B cell (primary cell): ENCODE measurements at regions not wholly inside any gene's neighbourhood (a gene's known extent, or its start where the extent isn't known, plus 50 kb on each side); places are given as distances from the start of the nearest gene placed in this dataset.

Experiments used
- ATAC-seq: fragments of 200-7000 bp; cut with Tn5 transposase; one replicate; pipeline ENCODE4 v1.10.0; 2021; ENCODE audit warnings: low read depth, mild to moderate bottlenecking, moderate number of reproducible peaks, moderate library complexity
- CTCF ChIA-PET: fragments of 350-600 bp; sonication (Branson Sonifier 250); formaldehyde crosslinking; loops from one replicate; lab custom pipeline; 2021; ENCODE audit warnings: antibody characterized with exemption, inconsistent platforms; lab: Charles Lee
- POLR2A ChIA-PET: fragments of 350-600 bp; sonication (Branson Sonifier 250); formaldehyde crosslinking; loops from one replicate; lab custom pipeline; 2021; ENCODE audit warnings: antibody characterized with exemption; lab: Charles Lee
- DNase-seq: peaks from one replicate; pipeline ENCODE4 v3.0.0; 2013
- H2AFZ ChIP-seq: 2 replicates; pipeline ENCODE4 v1.6.1; 2012; ENCODE audit warnings: mild to moderate bottlenecking, low read depth, low read length; ENCODE audit not compliant: insufficient read depth, poor library complexity, severe bottlenecking
- H3K27ac ChIP-seq, 2 donors: 1 replicate in 1 of 2; 2 replicates in 1 of 2; pipeline ENCODE4 v1.5.1; 2012 to 2013; ENCODE audit warnings: low read length in 2 of 2, mild to moderate bottlenecking in 2 of 2, moderate library complexity in 1 of 2
- H3K27me3 ChIP-seq, 4 experiments: fragments of 200-600 bp in 1 of 4; sonication (generic) in 1 of 4; replicated peaks in 1 of 4; 1 replicate in 2 of 4; 2 replicates in 2 of 4; pipeline versions ENCODE4 v1.6.1 to v1.7.0; 2013 to 2016; ENCODE audit warnings: low read length in 3 of 4, mild to moderate bottlenecking in 2 of 4, mixed read lengths in 1 of 4, moderate library complexity in 1 of 4; ENCODE audit not compliant: insufficient read depth in 4 of 4, control insufficient read depth in 3 of 4; ENCODE audit errors: control extremely low read depth in 1 of 4
- H3K36me3 ChIP-seq, 2 experiments: replicated peaks in 1 of 2; 1 replicate in 1 of 2; 2 replicates in 1 of 2; pipeline versions ENCODE4 v1.6.1 to v1.7.1; 2013; ENCODE audit warnings: low read length in 1 of 2; ENCODE audit not compliant: insufficient read depth in 2 of 2, control insufficient read depth in 1 of 2; ENCODE audit errors: control extremely low read depth in 1 of 2, extremely low read depth in 1 of 2
- H3K4me1 ChIP-seq, 2 donors: fragments of 200-600 bp in 1 of 2; sonication (generic) in 1 of 2; 1 replicate in 1 of 2; 2 replicates in 1 of 2; pipeline versions ENCODE4 v1.5.1 to v1.6.1; 2013 to 2017; ENCODE audit warnings: low read length in 2 of 2; ENCODE audit not compliant: control insufficient read depth in 2 of 2, insufficient read depth in 2 of 2
- H3K4me2 ChIP-seq: replicated peaks from 2 replicates; pipeline ENCODE3; 2012; ENCODE audit warnings: mild to moderate bottlenecking, low read depth, low read length; ENCODE audit not compliant: poor library complexity, severe bottlenecking
- H3K4me3 ChIP-seq, 5 experiments: fragments of 200-600 bp in 1 of 5; sonication (generic) in 1 of 5; 1 replicate in 3 of 5; 2 replicates in 2 of 5; pipeline versions ENCODE4 v1.5.1 to v1.7.0; 2011 to 2016; ENCODE audit warnings: low read length in 4 of 5, mild to moderate bottlenecking in 4 of 5, low read depth in 2 of 5, control low read depth in 1 of 5, moderate library complexity in 1 of 5; ENCODE audit not compliant: insufficient read depth in 1 of 5; ENCODE audit errors: control extremely low read depth in 1 of 5, extremely low read depth in 1 of 5
- H3K79me2 ChIP-seq: fragments of 200-600 bp; sonication (generic); one replicate; pipeline ENCODE4 v1.6.0; 2016; ENCODE audit warnings: low read length; ENCODE audit not compliant: control insufficient read depth, insufficient read depth
- H3K9ac ChIP-seq: fragments of 200-600 bp; sonication (generic); 2 replicates; pipeline ENCODE4 v1.6.1; 2017; ENCODE audit warnings: mild to moderate bottlenecking, low read length, moderate library complexity
- H3K9me3 ChIP-seq, 3 donors: one replicate each; pipeline versions ENCODE4 v1.6.1 to v1.7.1; 2013; ENCODE audit warnings: low read length in 2 of 3; ENCODE audit not compliant: control insufficient read depth in 2 of 3, insufficient read depth in 1 of 3; ENCODE audit errors: control extremely low read depth in 1 of 3
- H4K20me1 ChIP-seq: 2 replicates; pipeline ENCODE4 v1.6.0; 2012; ENCODE audit warnings: mild to moderate bottlenecking, low read length; ENCODE audit not compliant: insufficient read depth, control insufficient read depth, poor library complexity, severe bottlenecking
- H3K27ac Mint-ChIP-seq: one replicate; pipeline ENCODE4 v1.8.0; 2021; ENCODE audit warnings: mixed read lengths
- H3K27me3 Mint-ChIP-seq: one replicate; pipeline ENCODE4 v1.8.0; 2021; ENCODE audit warnings: mixed read lengths
- H3K4me1 Mint-ChIP-seq: one replicate; pipeline ENCODE4 v1.8.0; 2021; ENCODE audit warnings: mixed read lengths
- H3K4me3 Mint-ChIP-seq: one replicate; pipeline ENCODE4 v1.8.0; 2021; ENCODE audit warnings: mixed read lengths
- H3K9me3 Mint-ChIP-seq: one replicate; pipeline ENCODE4 v1.8.0; 2022; ENCODE audit warnings: mixed read lengths; ENCODE audit not compliant: insufficient read depth
- CTCF ChIP-seq: fragments of 200-600 bp; IDR thresholded peaks from one replicate; pipeline ENCODE4 v1.8.0; 2022; ENCODE audit warnings: antibody characterized with exemption, mild to moderate bottlenecking
- EZH2 ChIP-seq: IDR thresholded peaks from 2 replicates; pipeline ENCODE4 v1.6.1; 2012; ENCODE audit warnings: borderline replicate concordance, low read depth, mild to moderate bottlenecking, moderate library complexity, low read length; ENCODE audit not compliant: insufficient read depth, poor library complexity, severe bottlenecking
- WGBS: methylation state at CpG from one replicate; pipeline ENCODE4 v1.1.5; 2013; ENCODE audit warnings: missing lambda C conversion rate; ENCODE audit not compliant: insufficient coverage; 5-methylcytosine and 5-hydroxymethylcytosine counted together
- intact Hi-C: fragments of 100-400 bp; cut with micrococcal nuclease; formaldehyde crosslinking; loops from one replicate; pipeline ENCODE4 v1.10.0; 2022

GRCh38 chr18:2442726-2443275, 128.5 kb downstream of the METTL4 start:
- no peaks in the 10 kb centered on the region for H3K27me3 ChIP-seq
- Mint-ChIP-seq H3K27ac (no peak overlapping the region), H3K9me3 (no peaks in the 10 kb centered on the region), H3K4me3 (no peak overlapping the region), H3K4me1 (no peaks in the 10 kb centered on the region), H3K27me3 (peaks cover 18% of the 10 kb centered on the region)
- H3K9me3 ChIP-seq: no peaks in the 10 kb centered on the region
- H3K9ac ChIP-seq: no peak overlapping the region
- no peak overlapping the region for H3K4me2 ChIP-seq
- DNase-seq (no peak), ATAC-seq (no peak)
- intact Hi-C loops: no loop called here
- no peaks in the 10 kb centered on the region for H3K36me3 ChIP-seq
- TF ChIP-seq EZH2 (no peak), CTCF (no peak)
- H3K4me1 ChIP-seq: no peaks in the 10 kb centered on the region
- POLR2A ChIA-PET: no interaction called here
- H3K79me2 ChIP-seq: no peaks in the 10 kb centered on the region
- CTCF ChIA-PET: interaction anchor here (1.2 kb wide), 1 partner anchor 100 kb away, joined by 3 read pairs; no protein-coding TSS in a partner anchor
- H4K20me1 ChIP-seq: no peaks in the 10 kb centered on the region
- WGBS: 100% methylated on average over 1 of the region's 4 CpGs
- H3K4me3 ChIP-seq: no peak overlapping the region
- H2AFZ ChIP-seq: no peak overlapping the region
- H3K27ac ChIP-seq: no peak overlapping the region

- Histone ChIP-seq H3K27me3 (no peaks in the 10 kb centered on the region), H3K79me2 (no peaks in the 10 kb centered on the region), H3K4me1 (no peaks in the 10 kb centered on the region), H2AFZ (no peak overlapping the region), H4K20me1 (no peaks in the 10 kb centered on the region), H3K4me3 (no peak overlapping the region), H3K9ac (no peak overlapping the region), H3K36me3 (no peaks in the 10 kb centered on the region), H3K9me3 (no peaks in the 10 kb centered on the region), H3K4me2 (no peak overlapping the region), H3K27ac (no peak overlapping the region)
- Mint-ChIP-seq H3K27me3 (peaks cover 18% of the 10 kb centered on the region), H3K4me3 (no peak overlapping the region), H3K27ac (no peak overlapping the region), H3K9me3 (no peaks in the 10 kb centered on the region), H3K4me1 (no peaks in the 10 kb centered on the region)
- WGBS: 27% methylated on average over 3 of the region's 5 CpGs
- ATAC-seq: no peak
- ChIA-PET CTCF (no interaction called here), POLR2A (no interaction called here)
- intact Hi-C loops: no loop called here
- TF ChIP-seq CTCF (no peak), EZH2 (no peak)
- DNase-seq: no peak
Measured at GRCh38 chr18:2444201-2444875, 127.0 kb downstream of the METTL4 start.
